ENCODE measurements at regions not wholly inside any gene's neighbourhood (a gene's known extent, or its start where the extent isn't known, plus 50 kb on each side); places are given as distances from the start of the nearest gene placed in this dataset.

DNA sequence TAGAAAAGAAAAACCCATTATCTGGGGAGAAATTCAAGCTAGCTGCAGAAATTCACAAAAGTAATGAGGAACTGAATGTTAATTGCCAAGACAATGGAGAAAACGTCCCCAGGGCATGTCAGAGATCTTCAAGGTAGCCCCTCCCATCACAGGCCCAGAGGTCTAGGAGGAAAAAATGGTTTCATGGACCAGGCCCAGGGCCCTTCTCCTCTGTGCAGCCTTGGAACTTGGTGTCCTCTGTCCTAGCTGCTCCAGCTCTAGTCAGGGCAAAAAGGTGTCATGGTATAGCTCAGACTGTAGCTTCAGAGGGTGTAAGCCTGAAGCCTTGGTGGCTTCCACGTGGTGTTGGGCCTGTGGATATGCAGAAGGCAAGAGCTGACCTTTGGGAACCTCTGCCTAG is 411.8 kb downstream of the ADRA2A start:
- Histone ChIP-seq H3K9me3 (replicated peaks in 1 of 3) (peaks cover 0 to 3% (median 3%) of the 10 kb centered on the region in 3 donors), H3K27me3 (no peaks in the 10 kb centered on the region), H3K36me3 (replicated peaks in 1 of 2) (no peaks in the 10 kb centered on the region), H3K4me3 (no peak overlapping the region), H3K4me1 (replicated peaks in 1 of 2) (no peaks in the 10 kb centered on the region), H3K27ac (no peak overlapping the region)
- TF ChIP-seq, protein P1, sequence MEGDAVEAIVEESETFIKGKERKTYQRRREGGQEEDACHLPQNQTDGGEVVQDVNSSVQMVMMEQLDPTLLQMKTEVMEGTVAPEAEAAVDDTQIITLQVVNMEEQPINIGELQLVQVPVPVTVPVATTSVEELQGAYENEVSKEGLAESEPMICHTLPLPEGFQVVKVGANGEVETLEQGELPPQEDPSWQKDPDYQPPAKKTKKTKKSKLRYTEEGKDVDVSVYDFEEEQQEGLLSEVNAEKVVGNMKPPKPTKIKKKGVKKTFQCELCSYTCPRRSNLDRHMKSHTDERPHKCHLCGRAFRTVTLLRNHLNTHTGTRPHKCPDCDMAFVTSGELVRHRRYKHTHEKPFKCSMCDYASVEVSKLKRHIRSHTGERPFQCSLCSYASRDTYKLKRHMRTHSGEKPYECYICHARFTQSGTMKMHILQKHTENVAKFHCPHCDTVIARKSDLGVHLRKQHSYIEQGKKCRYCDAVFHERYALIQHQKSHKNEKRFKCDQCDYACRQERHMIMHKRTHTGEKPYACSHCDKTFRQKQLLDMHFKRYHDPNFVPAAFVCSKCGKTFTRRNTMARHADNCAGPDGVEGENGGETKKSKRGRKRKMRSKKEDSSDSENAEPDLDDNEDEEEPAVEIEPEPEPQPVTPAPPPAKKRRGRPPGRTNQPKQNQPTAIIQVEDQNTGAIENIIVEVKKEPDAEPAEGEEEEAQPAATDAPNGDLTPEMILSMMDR (IDR thresholded peaks at IDR 0.05) = no peak
- TF ChIP-seq POLR2A (IDR thresholded peaks at IDR 0.05) = no peak
- 19 to 40% (median 29%) methylated on average over 2 of the region's 2 CpGs for WGBS, 4 donors
- intact Hi-C loops (cut with DNase I) = no loop called here
- no peak for DNase-seq

DNA sequence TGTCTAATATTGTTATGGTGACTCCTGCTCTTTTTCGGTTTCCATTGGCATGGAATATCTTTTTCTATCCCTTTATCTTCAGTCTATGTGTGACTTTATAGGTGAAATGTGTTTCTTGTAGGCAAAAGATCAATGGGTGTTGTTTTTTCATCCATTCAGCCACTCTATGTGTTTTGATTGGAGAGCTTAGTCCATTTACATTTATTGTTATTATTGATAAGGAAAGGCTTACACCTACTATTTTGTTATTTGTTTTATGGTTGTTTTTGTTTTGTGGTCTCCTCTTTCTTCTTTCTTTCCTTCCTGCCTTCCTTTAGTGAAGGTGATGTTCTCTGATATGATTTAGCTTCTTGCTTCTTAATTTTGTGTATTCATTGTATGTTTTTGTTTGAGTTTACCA is 414.3 kb downstream of the ADRA2A start:
- Histone ChIP-seq H3K4me1 (replicated peaks in 1 of 2) (no peaks in the 10 kb centered on the region), H3K27me3 (no peaks in the 10 kb centered on the region), H3K9me3 (replicated peaks in 1 of 3) (peaks cover 0 to 3% (median 3%) of the 10 kb centered on the region in 3 donors), H3K36me3 (replicated peaks in 1 of 2) (no peaks in the 10 kb centered on the region), H3K4me3 (no peak overlapping the region), H3K27ac (no peak overlapping the region)
- 42 to 56% (median 52%) methylated on average over 1 of the region's 1 CpG for WGBS, 4 donors
- no peak for DNase-seq
- TF ChIP-seq, protein P1 (IDR thresholded peaks at IDR 0.05) = no peak
- intact Hi-C loops (cut with DNase I) = no loop called here

DNA sequence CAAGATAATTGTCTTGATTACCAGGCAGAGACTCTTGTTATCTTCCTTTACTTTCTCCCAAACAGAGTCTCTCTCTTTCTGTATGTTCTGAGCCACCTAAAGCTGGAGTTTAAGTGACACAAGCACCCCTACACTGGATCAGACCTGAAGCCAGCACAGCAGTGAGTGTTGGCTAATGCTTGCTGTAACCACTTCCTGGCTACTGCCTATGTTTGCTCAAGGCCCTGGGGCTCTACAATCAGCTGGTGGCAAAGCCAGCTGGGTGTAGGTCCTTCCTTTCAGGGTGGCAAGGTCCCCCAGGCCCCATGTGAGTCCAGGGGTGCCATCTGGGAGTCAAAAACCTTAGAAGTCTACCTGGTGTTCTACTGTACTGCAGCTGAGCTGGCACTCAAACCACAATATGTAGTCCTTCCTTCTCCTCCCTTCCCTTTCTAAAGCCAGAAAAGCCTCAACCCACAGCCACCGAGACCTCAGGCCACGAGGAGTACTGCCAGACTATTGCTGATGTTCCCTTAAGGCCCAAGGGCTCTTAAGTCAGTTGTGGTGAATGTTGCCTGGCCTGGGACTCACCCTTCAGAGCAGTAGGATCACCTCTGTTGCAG is 416.3 kb downstream of the ADRA2A start:
- no peak for DNase-seq
- no peak for TF ChIP-seq POLR2A (IDR thresholded peaks at IDR 0.05)
- TF ChIP-seq, protein P1 (IDR thresholded peaks at IDR 0.05) = no peak
- Histone ChIP-seq H3K27ac (no peak overlapping the region), H3K36me3 (replicated peaks in 1 of 2) (no peaks in the 10 kb centered on the region), H3K9me3 (replicated peaks in 1 of 3) (peaks cover 0 to 3% (median 3%) of the 10 kb centered on the region in 3 donors), H3K27me3 (no peaks in the 10 kb centered on the region), H3K4me3 (no peak overlapping the region), H3K4me1 (replicated peaks in 1 of 2) (no peaks in the 10 kb centered on the region)
- intact Hi-C loops (cut with DNase I) = no loop called here
- 41 to 100% (median 75%) methylated on average over 1 to 2 of the region's 2 CpGs for WGBS, 4 donors

DNA sequence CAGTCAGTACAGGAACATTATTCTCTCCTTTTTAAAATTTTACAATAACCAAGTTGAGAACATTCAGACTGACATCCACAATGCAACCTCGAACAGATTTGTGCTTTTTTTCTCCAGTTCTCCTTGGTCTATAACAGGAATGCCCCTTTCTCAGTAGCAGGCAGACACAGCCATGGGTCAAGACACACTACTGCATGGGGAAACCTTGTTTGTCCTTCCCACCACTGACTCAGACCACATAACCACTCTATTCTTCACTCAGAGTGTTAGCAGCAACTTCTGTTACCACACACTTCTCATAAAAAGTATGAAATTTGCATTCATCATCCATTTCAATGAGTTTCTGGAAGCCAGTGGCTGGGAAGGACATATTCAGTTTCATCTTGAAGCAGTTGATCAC is 421.7 kb downstream of the ADRA2A start:
- H3K9me3 ChIP-seq (replicated peaks in 1 of 3) = peaks cover 0 to under 1% (median 0%) of the 10 kb centered on the region in 3 donors

More for the DNA sequence above, 421.7 kb downstream of the ADRA2A start:
- intact Hi-C loops (cut with DNase I) = no loop called here
- H3K36me3 ChIP-seq (replicated peaks in 1 of 2) = no peaks in the 10 kb centered on the region
- H3K27ac ChIP-seq = no peak overlapping the region
- H3K27me3 ChIP-seq = no peaks in the 10 kb centered on the region
- TF ChIP-seq, protein P1 (IDR thresholded peaks at IDR 0.05) = no peak
- no peak for TF ChIP-seq POLR2A (IDR thresholded peaks at IDR 0.05)
- 47 to 87% (median 63%) methylated on average over 1 of the region's 1 CpG for WGBS, 4 donors
- no peaks in the 10 kb centered on the region for H3K4me1 ChIP-seq (replicated peaks in 1 of 2)
- DNase-seq = no peak
- no peak overlapping the region for H3K4me3 ChIP-seq
